Endometrium (tissue), 2 donors: ENCODE measurements at regions not wholly inside any gene's neighbourhood (a gene's known extent, or its start where the extent isn't known, plus 50 kb on each side); places are given as distances from the start of the nearest gene placed in this dataset.

Experiments used
- FAIRE-seq: peaks from 2 replicates; lab custom pipeline; 2012; peaks lifted over from hg19 to GRCh38; lab: Jason Lieb, UNC
- donor health status: control.
- donor health status: control.

- FAIRE-seq, result no peak
Observed at GRCh38 chr6:170114187-170114945, 176.5 kb downstream of the DLL1 start.

DNA sequence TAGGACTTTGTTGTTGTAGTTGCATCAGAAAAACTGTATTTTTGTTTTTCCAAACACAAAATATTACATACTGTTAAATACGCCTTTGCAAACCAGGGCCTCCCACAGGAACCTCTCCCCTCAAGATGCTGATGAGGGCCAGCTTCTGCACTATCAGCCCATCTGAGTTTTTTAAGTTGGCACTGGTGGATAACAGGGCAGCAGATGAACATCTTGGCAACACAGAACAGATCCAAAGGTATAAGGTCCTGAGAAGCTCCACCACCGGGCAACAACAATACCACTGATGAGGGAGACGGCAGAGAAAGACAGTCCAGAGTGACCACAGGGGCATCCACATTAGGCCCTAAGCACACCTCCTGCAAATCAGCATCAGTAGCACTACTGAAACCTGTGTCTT lies 177.7 kb downstream of the DLL1 start:
- no peak for FAIRE-seq

- no peak for FAIRE-seq
Observed at GRCh38 chr6:170112583-170112860, 178.4 kb downstream of the DLL1 start.

DNA sequence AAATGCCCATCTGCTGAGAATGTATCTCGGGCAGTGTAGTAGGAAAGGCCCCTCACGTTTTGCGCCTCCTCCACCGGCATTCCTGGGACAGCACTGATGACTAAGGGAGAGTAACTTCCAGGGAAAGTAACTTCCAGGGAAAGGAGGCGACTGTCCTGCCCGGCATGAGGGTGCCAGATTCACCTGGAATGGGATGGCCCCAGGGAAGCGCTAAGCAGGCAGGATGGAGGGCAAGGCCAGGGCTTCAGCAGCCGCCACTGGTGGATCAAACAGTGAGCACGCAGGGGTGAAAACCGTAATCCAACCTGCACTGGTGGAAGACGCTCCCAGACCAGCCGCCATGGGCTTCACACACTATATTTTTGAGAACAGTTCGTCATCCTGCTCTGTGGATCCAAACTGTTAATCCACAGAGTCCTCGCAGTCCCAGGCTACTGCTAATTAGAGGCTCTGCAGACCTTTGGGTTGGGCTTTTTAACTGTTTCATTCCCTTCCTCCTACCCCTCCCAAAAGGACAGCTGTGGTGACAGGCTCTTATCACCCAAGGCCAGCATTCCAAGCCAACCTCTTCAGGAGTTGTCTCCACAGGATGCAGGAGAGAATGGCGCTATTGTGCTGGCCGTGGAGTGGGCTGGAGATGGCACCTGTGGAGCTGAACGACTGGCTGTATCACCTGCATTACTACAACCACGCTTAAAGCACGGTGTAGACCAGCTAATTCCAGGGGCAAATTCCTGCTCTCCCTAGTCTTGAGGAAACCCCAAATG lies 178.9 kb downstream of the DLL1 start:
- no peak for FAIRE-seq

- no peak for FAIRE-seq
Observed at GRCh38 chr6:170111141-170111664, 179.7 kb downstream of the DLL1 start.

DNA sequence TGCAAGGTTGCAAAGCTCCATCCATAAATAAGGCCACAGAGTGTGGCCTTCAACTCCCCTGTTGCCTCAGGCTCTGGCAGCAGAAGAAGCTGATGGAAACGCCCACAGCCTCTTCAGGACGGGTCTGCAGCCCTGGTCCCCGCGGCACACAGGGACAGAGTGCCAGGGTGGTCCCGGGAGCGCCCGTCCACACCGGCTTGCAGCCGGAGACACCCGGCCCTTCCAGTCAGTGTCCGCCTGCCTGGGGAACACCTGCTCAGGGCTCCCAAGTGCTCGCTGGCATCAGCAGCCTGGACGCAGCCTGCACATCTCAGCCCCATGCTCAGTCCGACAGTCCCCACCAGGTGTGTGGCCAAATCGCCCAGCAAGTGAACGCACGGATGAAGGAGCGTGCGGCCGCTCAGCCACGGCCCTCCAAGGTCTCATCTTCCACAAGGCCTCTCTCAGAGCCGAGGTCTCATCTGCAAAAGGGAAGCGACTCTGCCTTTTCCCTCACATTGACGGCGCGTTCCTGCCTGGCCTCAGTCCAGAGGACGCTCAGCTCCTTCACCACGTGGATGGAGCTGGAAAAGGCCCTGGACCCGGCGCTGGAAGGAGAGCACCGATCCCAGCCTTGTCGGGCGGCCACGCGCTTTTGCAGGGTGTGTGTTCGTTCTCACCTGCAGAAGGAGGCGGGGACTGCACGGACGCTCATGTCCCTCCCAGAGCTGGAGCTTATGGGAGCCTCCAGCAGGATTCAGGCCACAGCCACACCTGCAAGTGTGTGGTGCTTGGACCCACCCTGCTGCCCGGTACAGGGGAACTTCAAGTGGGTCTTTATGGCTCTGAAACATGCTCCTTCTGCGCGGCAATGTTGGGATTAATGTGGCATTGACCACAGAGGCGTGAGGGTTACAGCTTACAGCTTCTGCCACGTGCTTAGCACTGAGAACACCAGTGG lies 180.4 kb downstream of the DLL1 start:
- FAIRE-seq, result no peak

GRCh38 chr6:170108890-170109587 lies 181.8 kb downstream of the DLL1 start:
- FAIRE-seq, result no peak

- no peak for FAIRE-seq
Observed at GRCh38 chr6:170108456-170108855, 182.4 kb downstream of the DLL1 start.

DNA sequence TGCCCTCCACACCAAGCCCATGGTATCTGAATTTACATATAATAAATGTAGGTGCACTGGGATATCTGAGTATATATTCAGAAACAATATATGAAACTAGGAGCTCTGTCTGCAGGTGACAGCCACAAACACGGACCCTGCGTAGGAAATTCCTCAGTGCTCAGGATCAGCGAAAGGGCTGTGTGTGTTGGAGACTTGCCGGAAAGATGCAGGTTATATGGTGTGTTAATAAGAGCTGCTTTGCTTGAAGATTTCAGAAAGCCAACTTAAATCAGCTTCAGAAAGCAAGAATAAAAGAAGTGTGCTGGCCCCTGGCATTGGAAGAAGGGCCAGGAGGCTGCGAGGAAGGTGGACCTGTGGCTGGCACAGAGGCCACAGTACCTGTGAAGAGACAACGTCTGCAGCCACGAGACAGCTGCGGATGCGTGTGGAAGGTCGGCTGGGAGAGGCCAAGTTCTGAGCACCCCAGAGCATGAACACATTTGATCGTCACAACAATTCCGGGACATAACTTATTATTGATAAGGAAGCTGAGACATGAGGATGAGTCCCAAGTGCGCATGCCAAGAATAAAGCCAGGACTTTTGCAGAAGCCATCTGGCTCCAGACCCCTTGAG lies 183.2 kb downstream of the DLL1 start:
- FAIRE-seq, result no peak

DNA sequence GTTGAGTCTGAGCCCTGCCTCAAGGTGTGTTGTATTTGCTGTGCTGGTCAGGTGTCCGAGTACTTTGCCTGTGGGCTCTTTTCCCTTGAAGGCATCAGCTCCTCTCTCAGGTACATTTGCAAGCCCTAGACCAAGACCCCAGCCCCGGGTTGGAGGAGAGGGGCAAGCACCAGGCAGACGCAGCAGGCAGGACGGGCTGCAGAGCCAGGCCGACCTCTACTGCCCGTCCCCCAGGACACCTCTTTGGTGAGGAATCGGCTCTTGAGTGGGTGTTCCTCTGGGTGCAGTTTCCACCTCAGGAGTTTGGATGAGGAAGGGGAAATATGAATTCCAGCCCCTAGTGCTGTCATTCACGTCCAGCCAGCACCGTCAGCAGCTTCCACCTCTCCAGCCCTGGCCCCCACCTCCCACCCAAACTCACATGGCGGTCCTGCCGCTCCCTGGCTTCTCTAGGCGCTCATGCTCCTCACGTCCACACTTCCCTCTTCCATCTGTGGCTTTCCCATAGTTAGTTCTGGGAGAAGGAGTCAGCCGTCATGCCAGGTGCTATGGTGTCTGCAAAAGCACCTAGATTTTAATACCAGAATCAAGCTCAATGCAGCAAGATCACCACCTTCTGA lies 183.9 kb downstream of the DLL1 start:
- no peak for FAIRE-seq

- FAIRE-seq, result no peak
Observed at GRCh38 chr6:170102582-170103481, 188.0 kb downstream of the DLL1 start.

DNA sequence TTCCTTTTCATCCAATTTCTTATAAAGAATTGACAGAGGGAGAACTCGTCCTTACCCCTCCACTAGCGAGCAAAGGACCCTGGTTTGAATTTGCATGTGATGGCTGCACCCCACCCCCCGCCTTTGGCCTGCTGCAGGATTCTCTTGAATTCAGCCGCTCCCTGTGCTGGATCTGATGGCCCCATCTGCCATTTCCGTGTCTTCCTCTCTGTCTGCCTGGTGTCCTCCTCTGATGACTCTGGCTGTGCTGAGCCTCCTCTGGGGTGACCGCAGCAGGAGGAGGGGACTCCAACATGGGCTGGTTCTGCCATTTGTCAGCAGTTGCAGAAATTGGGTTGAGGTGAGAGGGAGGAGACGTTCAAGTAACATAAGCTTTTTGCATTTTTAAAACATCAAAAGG lies 188.8 kb downstream of the DLL1 start:
- no peak for FAIRE-seq

DNA sequence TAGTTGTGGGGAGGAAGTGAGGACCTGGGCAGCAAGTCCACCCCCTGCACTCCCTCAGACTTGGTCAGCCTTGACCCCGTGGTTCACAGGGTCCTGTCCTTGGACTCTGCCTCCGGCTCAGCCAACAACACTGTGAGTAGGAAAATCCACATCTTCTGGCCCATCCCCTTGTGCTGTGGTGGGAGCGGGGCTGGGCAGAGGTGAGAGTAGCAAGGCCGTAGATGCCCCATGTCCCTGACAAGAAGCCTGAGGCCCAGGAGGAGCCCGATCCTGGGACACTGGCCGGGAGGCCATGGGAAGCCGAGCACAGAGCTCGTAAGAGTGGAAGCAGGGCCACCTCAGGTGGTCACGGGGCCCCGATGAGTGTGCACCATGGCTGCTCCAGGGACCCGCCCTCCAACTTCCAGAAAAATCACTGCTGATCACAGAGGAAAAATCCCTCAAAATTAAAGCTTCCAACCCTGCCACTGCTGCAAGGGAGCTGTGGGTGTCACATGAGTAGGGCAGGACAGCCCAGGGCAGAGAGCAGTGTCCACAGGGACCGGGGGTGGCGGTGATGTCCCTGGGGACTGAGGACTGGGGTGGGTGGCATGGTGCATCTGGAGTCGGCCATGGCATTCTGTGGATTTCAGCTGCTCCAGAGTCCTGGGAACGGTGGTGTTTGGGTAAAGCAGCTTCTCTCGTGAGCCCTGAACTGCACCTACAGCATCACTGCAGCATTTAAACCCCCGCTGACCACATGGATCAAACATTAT lies 189.4 kb downstream of the DLL1 start:
- FAIRE-seq, result no peak

DNA sequence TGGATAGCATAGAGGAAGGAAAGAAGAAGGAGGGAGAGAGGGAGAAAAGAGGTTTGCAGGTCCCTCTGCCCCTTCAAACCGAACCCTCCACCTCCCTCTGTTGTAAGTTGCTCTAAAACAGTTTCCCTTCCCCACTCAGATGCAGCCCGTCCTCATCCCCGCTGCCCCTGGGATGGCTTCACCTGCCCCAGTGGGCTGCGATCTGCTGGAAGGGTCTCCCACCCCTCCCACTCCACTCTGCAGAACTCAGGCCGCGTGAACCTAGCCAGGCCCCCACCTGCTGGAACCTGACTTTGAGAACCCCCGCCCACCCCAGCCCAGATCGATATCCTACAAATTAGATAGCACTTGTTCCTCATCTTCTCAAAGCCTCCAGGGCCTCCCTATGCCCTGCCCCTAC lies 190.8 kb downstream of the DLL1 start:
- FAIRE-seq, result no peak

DNA sequence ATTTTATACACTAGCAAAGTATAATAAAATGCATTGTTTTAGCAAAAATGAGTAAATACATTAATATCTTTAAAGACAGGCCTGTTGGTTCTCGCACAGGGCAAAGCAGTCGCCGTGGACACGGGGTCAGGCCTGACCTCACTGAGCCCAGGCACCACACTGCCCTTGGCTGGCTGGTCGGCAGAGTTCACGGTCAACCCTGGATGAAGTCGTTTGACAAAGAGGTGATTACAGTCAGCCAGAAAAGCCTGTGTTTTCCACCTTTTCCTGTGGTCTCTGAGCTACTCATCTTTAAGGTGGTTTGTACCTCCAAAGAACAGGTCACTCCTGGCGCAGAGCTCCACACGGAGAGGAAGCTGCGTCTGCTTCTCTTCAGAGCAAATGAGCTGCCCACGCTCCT lies 191.5 kb downstream of the DLL1 start:
- FAIRE-seq, result no peak

DNA sequence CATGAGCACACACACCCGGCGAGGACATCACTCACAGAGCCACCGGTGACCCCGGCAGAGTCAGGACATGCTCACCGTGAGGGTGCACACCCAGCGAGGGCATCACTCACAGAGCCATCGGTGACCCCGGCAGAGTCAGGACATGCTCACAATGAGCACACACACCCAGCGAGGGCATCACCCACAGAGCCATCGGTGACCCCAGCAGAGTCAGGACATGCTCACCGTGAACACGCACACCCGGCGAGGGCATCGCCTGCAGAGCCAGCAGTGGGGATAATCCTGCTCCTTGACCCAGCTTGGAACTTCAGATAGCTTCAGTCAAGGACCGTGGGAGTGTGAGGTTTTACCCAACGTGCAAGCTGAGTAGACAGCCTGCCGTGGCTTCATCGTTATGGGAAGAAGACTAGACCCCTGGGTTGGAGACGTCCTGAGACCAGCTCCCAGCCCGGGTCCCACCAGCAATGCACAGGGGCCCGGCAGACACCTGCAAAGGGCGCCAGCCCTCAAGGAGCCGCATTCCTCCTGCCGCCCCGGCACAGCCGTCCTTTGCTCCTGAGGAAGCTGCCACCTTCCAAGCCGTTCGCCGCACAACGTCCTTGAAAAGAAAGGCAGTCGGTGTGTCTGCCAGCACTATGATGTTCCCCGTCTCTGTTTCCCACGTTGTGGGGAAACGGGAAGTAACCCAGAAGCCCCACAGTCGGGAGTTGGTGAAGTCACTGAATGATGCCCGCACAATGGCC lies 192.3 kb downstream of the DLL1 start:
- no peak for FAIRE-seq

- no peak for FAIRE-seq
Observed at GRCh38 chr6:170097505-170098427, 193.1 kb downstream of the DLL1 start.
